ENCODE measurements at regions not wholly inside any gene's neighbourhood (a gene's known extent, or its start where the extent isn't known, plus 50 kb on each side); places are given as distances from the start of the nearest gene placed in this dataset.

DNA sequence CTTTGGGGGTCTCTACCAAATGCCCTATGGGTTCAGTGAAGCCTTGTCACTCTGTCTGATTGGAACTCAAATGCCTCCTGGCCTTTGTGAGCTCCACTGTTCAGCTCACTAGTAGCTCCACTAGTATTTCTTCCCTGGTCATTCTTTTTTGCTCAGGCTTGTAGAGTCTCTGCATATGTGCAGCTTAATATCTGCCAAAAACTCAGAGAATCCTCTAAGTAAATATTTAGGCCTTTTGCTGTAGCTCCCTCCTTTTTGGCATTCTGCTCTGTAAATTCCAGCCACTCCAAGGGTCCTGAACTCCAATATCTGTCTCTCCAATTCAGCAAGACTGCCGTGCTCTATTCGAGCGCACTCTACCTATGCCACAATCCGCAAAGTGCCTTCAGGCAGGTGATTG, 146.5 kb downstream of the MAIP1 start:
- ChIA-PET CTCF (interaction anchor here (0.9 kb wide), 1 partner anchor 382 kb away, joined by 3 read pairs; no protein-coding TSS in a partner anchor), POLR2A (interaction anchor here (0.5 kb wide), 1 partner anchor 314 kb away, joined by 3 read pairs; no protein-coding TSS in a partner anchor)
- Histone ChIP-seq H3K27me3 (ENCODE audit: control insufficient read depth, insufficient read depth, low read length) (no peaks in the 10 kb centered on the region), H3K9me3 (ENCODE audit: control insufficient read depth, insufficient read depth, low read length) (no peaks in the 10 kb centered on the region), H3K27ac (ENCODE audit: low read depth, low read length) (no peak overlapping the region), H3K4me3 (ENCODE audit: low read depth, low read length) (no peak overlapping the region)
- peak; percentile 27 for DNase-seq (ENCODE audit: low read depth, low spot score)
- TF ChIP-seq, protein P1, sequence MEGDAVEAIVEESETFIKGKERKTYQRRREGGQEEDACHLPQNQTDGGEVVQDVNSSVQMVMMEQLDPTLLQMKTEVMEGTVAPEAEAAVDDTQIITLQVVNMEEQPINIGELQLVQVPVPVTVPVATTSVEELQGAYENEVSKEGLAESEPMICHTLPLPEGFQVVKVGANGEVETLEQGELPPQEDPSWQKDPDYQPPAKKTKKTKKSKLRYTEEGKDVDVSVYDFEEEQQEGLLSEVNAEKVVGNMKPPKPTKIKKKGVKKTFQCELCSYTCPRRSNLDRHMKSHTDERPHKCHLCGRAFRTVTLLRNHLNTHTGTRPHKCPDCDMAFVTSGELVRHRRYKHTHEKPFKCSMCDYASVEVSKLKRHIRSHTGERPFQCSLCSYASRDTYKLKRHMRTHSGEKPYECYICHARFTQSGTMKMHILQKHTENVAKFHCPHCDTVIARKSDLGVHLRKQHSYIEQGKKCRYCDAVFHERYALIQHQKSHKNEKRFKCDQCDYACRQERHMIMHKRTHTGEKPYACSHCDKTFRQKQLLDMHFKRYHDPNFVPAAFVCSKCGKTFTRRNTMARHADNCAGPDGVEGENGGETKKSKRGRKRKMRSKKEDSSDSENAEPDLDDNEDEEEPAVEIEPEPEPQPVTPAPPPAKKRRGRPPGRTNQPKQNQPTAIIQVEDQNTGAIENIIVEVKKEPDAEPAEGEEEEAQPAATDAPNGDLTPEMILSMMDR (IDR thresholded peaks at IDR 0.05; ENCODE audit: low read depth, low read length) = no peak

DNA sequence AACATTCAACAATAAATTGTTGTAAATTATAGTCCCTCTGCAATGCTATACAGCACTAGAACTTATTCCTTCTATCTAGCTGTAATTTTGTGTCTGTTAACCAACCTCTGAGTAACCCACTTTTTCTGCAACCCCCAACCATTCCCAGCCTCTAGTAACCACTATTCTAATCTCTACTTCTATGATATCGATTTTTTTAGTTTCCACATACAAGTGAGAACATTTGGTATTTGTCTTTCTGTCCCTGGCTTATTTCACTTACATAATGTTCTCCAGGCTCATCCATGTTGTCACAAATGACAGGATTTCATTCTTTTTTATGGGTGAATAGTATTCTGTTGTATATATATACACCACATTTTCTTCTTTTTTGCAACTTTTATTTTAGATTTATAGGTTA, 147.6 kb downstream of the MAIP1 start:
- TF ChIP-seq, protein P1 (IDR thresholded peaks at IDR 0.05; ENCODE audit: low read depth, low read length) = no peak
- Histone ChIP-seq H3K27me3 (ENCODE audit: control insufficient read depth, insufficient read depth, low read length) (no peaks in the 10 kb centered on the region), H3K9me3 (ENCODE audit: control insufficient read depth, insufficient read depth, low read length) (no peaks in the 10 kb centered on the region), H3K27ac (ENCODE audit: low read depth, low read length) (no peak overlapping the region), H3K4me3 (ENCODE audit: low read depth, low read length) (no peak overlapping the region)
- ChIA-PET POLR2A (no interaction called here), CTCF (no interaction called here)
- no peak for DNase-seq (ENCODE audit: low read depth, low spot score)

DNA sequence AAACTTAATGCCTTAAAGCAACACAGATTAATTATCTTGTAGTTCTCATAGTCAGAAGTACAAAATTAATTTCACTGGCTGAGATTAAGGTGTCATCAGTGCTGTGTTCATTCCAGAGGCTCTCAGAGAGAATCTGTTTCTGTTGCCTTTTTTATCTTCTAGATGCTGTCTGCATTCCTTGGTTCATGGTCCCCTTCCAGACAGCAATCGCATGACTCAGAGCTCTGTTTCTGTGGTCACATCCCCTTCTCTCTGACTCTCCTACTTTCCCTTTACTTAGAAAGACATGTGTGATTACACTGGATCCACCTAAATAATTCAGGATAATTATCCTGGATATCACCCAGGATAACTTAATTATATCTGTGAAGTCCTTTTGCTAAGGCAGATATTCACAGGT, 148.6 kb downstream of the MAIP1 start:
- no peak for DNase-seq (ENCODE audit: low read depth, low spot score)
- Histone ChIP-seq H3K4me3 (ENCODE audit: low read depth, low read length) (no peak overlapping the region), H3K27me3 (ENCODE audit: control insufficient read depth, insufficient read depth, low read length) (no peaks in the 10 kb centered on the region), H3K9me3 (ENCODE audit: control insufficient read depth, insufficient read depth, low read length) (no peaks in the 10 kb centered on the region), H3K27ac (ENCODE audit: low read depth, low read length) (no peak overlapping the region)
- TF ChIP-seq, protein P1 (IDR thresholded peaks at IDR 0.05; ENCODE audit: low read depth, low read length) = no peak
- CTCF ChIA-PET = no interaction called here
- POLR2A ChIA-PET = no interaction called here

DNA sequence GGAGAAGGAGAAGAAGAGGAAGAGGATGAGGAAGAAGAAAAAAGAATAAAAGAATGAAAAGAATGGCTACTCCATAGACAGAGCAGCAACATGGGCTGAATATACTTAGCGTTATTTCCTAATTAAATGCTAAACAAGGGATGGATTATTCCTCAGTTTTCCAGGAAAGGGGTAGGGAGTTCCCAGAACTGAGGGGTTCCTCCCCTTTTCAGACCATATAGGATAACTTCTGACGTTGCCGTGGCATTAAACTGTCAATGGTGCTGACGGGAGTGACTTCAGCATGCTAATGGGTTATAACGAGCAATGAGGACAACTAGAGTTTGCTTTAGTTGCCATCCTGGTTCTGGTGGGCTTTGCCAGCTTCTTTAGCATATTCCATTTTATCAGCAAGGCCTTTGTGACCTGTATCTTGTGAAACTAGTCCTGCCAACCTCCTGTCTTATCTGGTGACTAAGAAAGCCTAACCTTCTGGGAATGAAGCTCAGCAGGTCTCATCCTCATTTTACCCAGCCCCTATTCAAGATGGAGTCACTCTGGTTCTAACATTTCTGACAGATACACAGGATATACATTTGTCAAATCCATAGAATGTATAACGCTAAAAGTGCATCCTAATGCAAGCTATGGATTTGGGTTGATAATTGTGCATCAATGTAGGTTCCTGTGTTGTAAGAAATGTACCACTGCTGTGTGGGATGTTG, 152.3 kb downstream of the MAIP1 start:
- TF ChIP-seq, protein P1 (IDR thresholded peaks at IDR 0.05; ENCODE audit: low read depth, low read length) = no peak
- ChIA-PET POLR2A (no interaction called here), CTCF (no interaction called here)
- Histone ChIP-seq H3K9me3 (ENCODE audit: control insufficient read depth, insufficient read depth, low read length) (no peaks in the 10 kb centered on the region), H3K27me3 (ENCODE audit: control insufficient read depth, insufficient read depth, low read length) (no peaks in the 10 kb centered on the region), H3K4me3 (ENCODE audit: low read depth, low read length) (no peak overlapping the region), H3K27ac (ENCODE audit: low read depth, low read length) (no peak overlapping the region)
- no peak for DNase-seq (ENCODE audit: low read depth, low spot score)

DNA sequence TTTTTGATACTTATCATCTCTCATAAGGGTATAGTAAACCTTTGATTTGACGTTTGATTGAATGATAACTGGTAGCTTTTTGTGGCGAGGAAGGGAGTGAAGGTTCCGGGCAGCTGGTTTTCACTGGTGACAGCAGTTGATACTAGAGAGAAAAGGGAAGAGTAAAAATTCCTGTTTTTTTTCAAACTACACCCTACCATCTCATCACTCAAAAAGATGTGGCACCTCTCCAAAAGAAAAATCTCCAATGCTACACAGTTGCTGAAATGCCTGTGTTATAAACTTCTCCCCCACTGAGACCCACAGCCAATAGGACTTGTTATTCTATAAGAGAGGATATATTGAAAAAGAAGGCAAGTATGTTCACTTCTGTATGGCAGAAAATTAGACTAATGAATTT, 154.0 kb downstream of the MAIP1 start:
- H3K27ac ChIP-seq (ENCODE audit: low read depth, low read length) = no peak overlapping the region
- CTCF ChIA-PET = no interaction called here
- H3K4me3 ChIP-seq (ENCODE audit: low read depth, low read length) = no peak overlapping the region
- no peak for DNase-seq (ENCODE audit: low read depth, low spot score)
- TF ChIP-seq, protein P1 (IDR thresholded peaks at IDR 0.05; ENCODE audit: low read depth, low read length) = no peak
- no peaks in the 10 kb centered on the region for H3K9me3 ChIP-seq (ENCODE audit: control insufficient read depth, insufficient read depth, low read length)
- POLR2A ChIA-PET = no interaction called here
- no peaks in the 10 kb centered on the region for H3K27me3 ChIP-seq (ENCODE audit: control insufficient read depth, insufficient read depth, low read length)

Data from AG04450 (cell line).